ENCODE measurements at regions not wholly inside any gene's neighbourhood (a gene's known extent, or its start where the extent isn't known, plus 50 kb on each side); places are given as distances from the start of the nearest gene placed in this dataset.
"Not testable (repeated sequence)": the region's sequence is repeated elsewhere in the genome, so short reads cannot be mapped to it uniquely, and the experiment has no call there.

GRCh38 chr15:84094720-84095119 lies 140.9 kb upstream of the GOLGA6L4 start:
- DNase-seq (ENCODE audit: low read depth in 2 of 2): not testable (repeated sequence)

GRCh38 chr15:84097053-84097452 lies 138.5 kb upstream of the GOLGA6L4 start:
- not testable (repeated sequence) for DNase-seq (ENCODE audit: low read depth in 2 of 2)

- DNase-seq (ENCODE audit: low read depth in 2 of 2): no peak
These were observed 137.0 kb upstream of the GOLGA6L4 start for GRCh38 chr15:84098604-84099003.

GRCh38 chr15:84099181-84099580 lies 136.4 kb upstream of the GOLGA6L4 start:
- DNase-seq (ENCODE audit: low read depth in 2 of 2): no peak

- no peak for DNase-seq (ENCODE audit: low read depth in 2 of 2)
These were observed 132.2 kb upstream of the GOLGA6L4 start for GRCh38 chr15:84103345-84103744.

GRCh38 chr15:84104853-84105252 lies 130.7 kb upstream of the GOLGA6L4 start:
- no peak for DNase-seq (ENCODE audit: low read depth in 2 of 2)

GRCh38 chr15:84108728-84109127 lies 126.8 kb upstream of the GOLGA6L4 start:
- DNase-seq (ENCODE audit: low read depth in 2 of 2): no peak

GRCh38 chr15:84111575-84111974 lies 124.0 kb upstream of the GOLGA6L4 start:
- DNase-seq (ENCODE audit: low read depth in 2 of 2): no peak

- no peak for DNase-seq (ENCODE audit: low read depth in 2 of 2)
These were observed 123.5 kb upstream of the GOLGA6L4 start for GRCh38 chr15:84112025-84112424.

- DNase-seq (ENCODE audit: low read depth in 2 of 2): no peak
These were observed 121.7 kb upstream of the GOLGA6L4 start for GRCh38 chr15:84113919-84114318.

- DNase-seq (ENCODE audit: low read depth in 2 of 2): not testable (repeated sequence)
These were observed 120.9 kb upstream of the GOLGA6L4 start for GRCh38 chr15:84114680-84115079.

- not testable (repeated sequence) for DNase-seq (ENCODE audit: low read depth in 2 of 2)
These were observed 116.2 kb upstream of the GOLGA6L4 start for GRCh38 chr15:84119351-84119750.

- not testable (repeated sequence) for DNase-seq (ENCODE audit: low read depth in 2 of 2)
These were observed 114.7 kb upstream of the GOLGA6L4 start for GRCh38 chr15:84120903-84121302.

GRCh38 chr15:84128706-84129105 lies 106.9 kb upstream of the GOLGA6L4 start:
- not testable (repeated sequence) for DNase-seq (ENCODE audit: low read depth in 2 of 2)

- not testable (repeated sequence) for DNase-seq (ENCODE audit: low read depth in 2 of 2)
These were observed 105.3 kb upstream of the GOLGA6L4 start for GRCh38 chr15:84130098-84130831.

- not testable (repeated sequence) for DNase-seq (ENCODE audit: low read depth in 2 of 2)
These were observed 99.6 kb upstream of the GOLGA6L4 start for GRCh38 chr15:84135931-84136456.

GRCh38 chr15:84142888-84143337 lies 92.7 kb upstream of the GOLGA6L4 start:
- peak; percentile 48 to 63 for DNase-seq (ENCODE audit: low read depth in 2 of 2)

GRCh38 chr15:84143753-84144314 lies 91.7 kb upstream of the GOLGA6L4 start:
- no peak for DNase-seq (ENCODE audit: low read depth in 2 of 2)

GRCh38 chr15:84144946-84145345 lies 90.6 kb upstream of the GOLGA6L4 start:
- DNase-seq (ENCODE audit: low read depth in 2 of 2): not testable (repeated sequence)

- DNase-seq (ENCODE audit: low read depth in 2 of 2): not testable (repeated sequence)
These were observed 89.3 kb upstream of the GOLGA6L4 start for GRCh38 chr15:84146299-84146698.

GRCh38 chr15:84147307-84147706 lies 88.3 kb upstream of the GOLGA6L4 start:
- not testable (repeated sequence) for DNase-seq (ENCODE audit: low read depth in 2 of 2)

- DNase-seq (ENCODE audit: low read depth in 2 of 2): no peak
These were observed 84.2 kb upstream of the GOLGA6L4 start for GRCh38 chr15:84151205-84151931.

Measured in stimulated activated CD4-positive, alpha-beta T cell treated with anti-CD3 and anti-CD28 coated beads, Interleukin-12 subunit alpha, Interleukin-12 subunit beta, amount 100 ng/mL, for 24 hours (primary cell).